ENCODE measurements at regions not wholly inside any gene's neighbourhood (a gene's known extent, or its start where the extent isn't known, plus 50 kb on each side); places are given as distances from the start of the nearest gene placed in this dataset.

- Histone ChIP-seq H3K36me3 (no peaks in the 10 kb centered on the region), H3K27me3 (ENCODE audit: insufficient read depth, low read depth, severe bottlenecking) (no peaks in the 10 kb centered on the region), H3K4me3 (ENCODE audit: low read depth, low read length) (no peak overlapping the region), H3K27ac (no peak overlapping the region), H3K9me3 (ENCODE audit: severe bottlenecking) (peaks cover 16% of the 10 kb centered on the region)
- DNase-seq: no peak
- no peak for TF ChIP-seq CTCF (IDR thresholded peaks at IDR 0.05; ENCODE audit: low read depth, low read length)
Observed at GRCh38 chrX:13147733-13148132, 103.3 kb upstream of the FAM9C start.

GRCh38 chrX:13147147-13147546 is 102.7 kb upstream of the FAM9C start:
- H3K9me3 ChIP-seq (ENCODE audit: severe bottlenecking): peaks cover 16% of the 10 kb centered on the region
- DNase-seq: no peak
- TF ChIP-seq CTCF (IDR thresholded peaks at IDR 0.05; ENCODE audit: low read depth, low read length): no peak

GRCh38 chrX:13144927-13145655 is 100.7 kb upstream of the FAM9C start:
- Histone ChIP-seq H3K27ac (no peak overlapping the region), H3K4me3 (ENCODE audit: low read depth, low read length) (no peak overlapping the region), H3K27me3 (ENCODE audit: insufficient read depth, low read depth, severe bottlenecking) (no peaks in the 10 kb centered on the region), H3K36me3 (no peaks in the 10 kb centered on the region), H3K9me3 (ENCODE audit: severe bottlenecking) (peaks cover 16% of the 10 kb centered on the region)
- no peak for DNase-seq
- no peak for TF ChIP-seq CTCF (IDR thresholded peaks at IDR 0.05; ENCODE audit: low read depth, low read length)

More at GRCh38 chrX:13147147-13147546, 102.7 kb upstream of the FAM9C start:
- Histone ChIP-seq H3K4me3 (ENCODE audit: low read depth, low read length) (no peak overlapping the region), H3K27me3 (ENCODE audit: insufficient read depth, low read depth, severe bottlenecking) (no peaks in the 10 kb centered on the region), H3K36me3 (no peaks in the 10 kb centered on the region), H3K27ac (no peak overlapping the region)

- H3K9me3 ChIP-seq (ENCODE audit: severe bottlenecking): peaks cover 23% of the 10 kb centered on the region
- DNase-seq: no peak
- no peak overlapping the region for H3K27ac ChIP-seq
- no peak for TF ChIP-seq CTCF (IDR thresholded peaks at IDR 0.05; ENCODE audit: low read depth, low read length)
- no peaks in the 10 kb centered on the region for H3K27me3 ChIP-seq (ENCODE audit: insufficient read depth, low read depth, severe bottlenecking)
- no peaks in the 10 kb centered on the region for H3K36me3 ChIP-seq
- H3K4me3 ChIP-seq (ENCODE audit: low read depth, low read length): no peak overlapping the region
Observed at GRCh38 chrX:13142891-13143290, 98.5 kb upstream of the FAM9C start.

- Histone ChIP-seq H3K27ac (no peak overlapping the region), H3K27me3 (ENCODE audit: insufficient read depth, low read depth, severe bottlenecking) (no peaks in the 10 kb centered on the region), H3K4me3 (ENCODE audit: low read depth, low read length) (no peak overlapping the region), H3K9me3 (ENCODE audit: severe bottlenecking) (peaks cover 11% of the 10 kb centered on the region), H3K36me3 (no peaks in the 10 kb centered on the region)
- no peak for TF ChIP-seq CTCF (IDR thresholded peaks at IDR 0.05; ENCODE audit: low read depth, low read length)
- DNase-seq: no peak
Observed at GRCh38 chrX:13140007-13140406, 95.6 kb upstream of the FAM9C start.
